ENCODE measurements at regions not wholly inside any gene's neighbourhood (a gene's known extent, or its start where the extent isn't known, plus 50 kb on each side); places are given as distances from the start of the nearest gene placed in this dataset.

- Histone ChIP-seq H2AFZ (ENCODE audit: low read length) (no peak overlapping the region), H3K9me3 (ENCODE audit: control insufficient read depth, insufficient read depth, low read depth, low read length) (no peaks in the 10 kb centered on the region), H3K4me3 (replicated peaks in 1 of 4; ENCODE audit: control extremely low read depth in 1 of 4, insufficient read depth in 1 of 4, low read depth in 3 of 4, low read length in 4 of 4) (no peak overlapping the region), H3K9ac (ENCODE audit: insufficient read depth, low read length) (no peak overlapping the region), H3K27ac (ENCODE audit: insufficient read depth, low read length) (no peak overlapping the region), H3K79me2 (ENCODE audit: control insufficient read depth, insufficient read depth, low read length) (no peaks in the 10 kb centered on the region), H3K4me2 (ENCODE audit: extremely low read depth, insufficient read depth, low read length) (no peak overlapping the region), H3K36me3 (ENCODE audit: control insufficient read depth, insufficient read depth, low read length) (no peaks in the 10 kb centered on the region), H4K20me1 (ENCODE audit: control insufficient read depth, extremely low read depth, insufficient read depth, low read length) (no peaks in the 10 kb centered on the region), H3K4me1 (ENCODE audit: control insufficient read depth, extremely low read depth, insufficient read depth, low read length) (no peaks in the 10 kb centered on the region), H3K27me3 (ENCODE audit: control insufficient read depth, insufficient read depth, low read length) (no peaks in the 10 kb centered on the region)
- TF ChIP-seq EZH2 (IDR thresholded peaks at IDR 0.05; ENCODE audit: low read length, missing control alignments): no peak
- TF ChIP-seq, protein P1, sequence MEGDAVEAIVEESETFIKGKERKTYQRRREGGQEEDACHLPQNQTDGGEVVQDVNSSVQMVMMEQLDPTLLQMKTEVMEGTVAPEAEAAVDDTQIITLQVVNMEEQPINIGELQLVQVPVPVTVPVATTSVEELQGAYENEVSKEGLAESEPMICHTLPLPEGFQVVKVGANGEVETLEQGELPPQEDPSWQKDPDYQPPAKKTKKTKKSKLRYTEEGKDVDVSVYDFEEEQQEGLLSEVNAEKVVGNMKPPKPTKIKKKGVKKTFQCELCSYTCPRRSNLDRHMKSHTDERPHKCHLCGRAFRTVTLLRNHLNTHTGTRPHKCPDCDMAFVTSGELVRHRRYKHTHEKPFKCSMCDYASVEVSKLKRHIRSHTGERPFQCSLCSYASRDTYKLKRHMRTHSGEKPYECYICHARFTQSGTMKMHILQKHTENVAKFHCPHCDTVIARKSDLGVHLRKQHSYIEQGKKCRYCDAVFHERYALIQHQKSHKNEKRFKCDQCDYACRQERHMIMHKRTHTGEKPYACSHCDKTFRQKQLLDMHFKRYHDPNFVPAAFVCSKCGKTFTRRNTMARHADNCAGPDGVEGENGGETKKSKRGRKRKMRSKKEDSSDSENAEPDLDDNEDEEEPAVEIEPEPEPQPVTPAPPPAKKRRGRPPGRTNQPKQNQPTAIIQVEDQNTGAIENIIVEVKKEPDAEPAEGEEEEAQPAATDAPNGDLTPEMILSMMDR (conservative IDR thresholded peaks at IDR 0.05 in 1 of 2, IDR thresholded peaks at IDR 0.05 in 1 of 2; ENCODE audit: low read depth in 1 of 2, low read length in 2 of 2): no peak
- DNase-seq (ENCODE audit: low read depth in 2 of 2): no peak
Measured at GRCh38 chr6:23418095-23418494, 707.9 kb upstream of the NRSN1 start.

DNA sequence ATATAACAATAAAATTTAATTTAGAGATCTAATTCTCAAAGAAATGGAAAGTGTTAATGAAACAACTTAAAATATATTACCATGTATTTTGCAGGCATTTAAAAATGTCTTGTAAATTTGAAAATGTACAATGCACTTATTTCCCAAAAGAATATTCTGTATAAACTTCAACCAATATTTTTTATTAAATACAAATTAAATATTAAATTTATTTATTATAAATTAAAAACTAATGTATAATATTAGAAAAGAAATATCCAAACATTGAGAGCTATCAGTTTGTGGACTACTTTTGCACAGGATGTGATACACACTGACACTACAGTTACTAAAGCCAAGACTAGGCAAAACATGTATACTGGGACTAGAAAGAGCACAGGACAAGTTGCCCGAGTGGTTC, 707.0 kb upstream of the NRSN1 start:
- no peaks in the 10 kb centered on the region for H3K36me3 ChIP-seq (ENCODE audit: control insufficient read depth, insufficient read depth, low read length)
- no peak overlapping the region for H3K4me2 ChIP-seq (ENCODE audit: extremely low read depth, insufficient read depth, low read length)
- no peak overlapping the region for H3K27ac ChIP-seq (ENCODE audit: insufficient read depth, low read length)
- H3K4me3 ChIP-seq (replicated peaks in 1 of 4; ENCODE audit: control extremely low read depth in 1 of 4, insufficient read depth in 1 of 4, low read depth in 3 of 4, low read length in 4 of 4): no peak overlapping the region
- H3K9ac ChIP-seq (ENCODE audit: insufficient read depth, low read length): no peak overlapping the region
- H3K9me3 ChIP-seq (ENCODE audit: control insufficient read depth, insufficient read depth, low read depth, low read length): no peaks in the 10 kb centered on the region
- no peaks in the 10 kb centered on the region for H3K79me2 ChIP-seq (ENCODE audit: control insufficient read depth, insufficient read depth, low read length)
- H3K27me3 ChIP-seq (ENCODE audit: control insufficient read depth, insufficient read depth, low read length): no peaks in the 10 kb centered on the region
- no peaks in the 10 kb centered on the region for H4K20me1 ChIP-seq (ENCODE audit: control insufficient read depth, extremely low read depth, insufficient read depth, low read length)
- no peak for TF ChIP-seq EZH2 (IDR thresholded peaks at IDR 0.05; ENCODE audit: low read length, missing control alignments)
- TF ChIP-seq, protein P1 (conservative IDR thresholded peaks at IDR 0.05 in 1 of 2, IDR thresholded peaks at IDR 0.05 in 1 of 2; ENCODE audit: low read depth in 1 of 2, low read length in 2 of 2): no peak
- no peak overlapping the region for H2AFZ ChIP-seq (ENCODE audit: low read length)
- H3K4me1 ChIP-seq (ENCODE audit: control insufficient read depth, extremely low read depth, insufficient read depth, low read length): no peaks in the 10 kb centered on the region
- DNase-seq (ENCODE audit: low read depth in 2 of 2): no peak

DNA sequence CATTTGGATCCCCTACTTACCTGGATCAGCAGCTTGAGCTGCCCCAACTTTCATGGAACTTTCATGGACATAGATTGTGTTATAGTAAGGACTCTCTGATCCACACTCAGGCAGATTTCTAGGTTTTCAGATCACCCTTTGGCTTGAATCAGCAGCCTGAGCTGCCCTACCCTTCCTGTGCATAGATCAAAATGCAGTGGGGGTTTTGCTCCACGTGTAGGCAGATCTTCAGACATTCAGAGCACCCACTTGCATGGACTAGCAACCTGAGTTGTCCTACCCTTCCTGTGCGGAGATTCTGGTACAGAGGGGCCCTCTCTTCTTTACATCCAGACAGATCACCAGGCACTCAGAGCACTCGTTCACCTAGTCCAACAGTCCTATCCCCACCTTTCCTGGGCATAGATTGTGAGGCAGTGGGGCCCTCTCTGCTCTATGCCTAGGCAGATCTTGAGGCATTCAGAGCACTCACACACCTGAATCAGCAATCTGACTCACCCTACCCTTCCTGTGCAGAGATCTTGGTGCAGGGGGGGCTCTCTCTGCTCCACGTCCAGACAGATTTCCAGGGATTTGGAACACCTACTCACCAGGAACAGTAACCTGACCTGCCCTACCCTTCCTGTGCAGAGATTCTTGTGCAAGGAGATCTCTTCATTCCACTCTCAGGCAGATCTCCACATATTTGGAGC, 705.2 kb upstream of the NRSN1 start:
- Histone ChIP-seq H4K20me1 (ENCODE audit: control insufficient read depth, extremely low read depth, insufficient read depth, low read length) (no peaks in the 10 kb centered on the region), H2AFZ (ENCODE audit: low read length) (no peak overlapping the region), H3K79me2 (ENCODE audit: control insufficient read depth, insufficient read depth, low read length) (no peaks in the 10 kb centered on the region), H3K4me1 (ENCODE audit: control insufficient read depth, extremely low read depth, insufficient read depth, low read length) (no peaks in the 10 kb centered on the region), H3K27ac (ENCODE audit: insufficient read depth, low read length) (no peak overlapping the region), H3K27me3 (ENCODE audit: control insufficient read depth, insufficient read depth, low read length) (no peaks in the 10 kb centered on the region), H3K9me3 (ENCODE audit: control insufficient read depth, insufficient read depth, low read depth, low read length) (no peaks in the 10 kb centered on the region), H3K4me3 (replicated peaks in 1 of 4; ENCODE audit: control extremely low read depth in 1 of 4, insufficient read depth in 1 of 4, low read depth in 3 of 4, low read length in 4 of 4) (no peak overlapping the region), H3K36me3 (ENCODE audit: control insufficient read depth, insufficient read depth, low read length) (no peaks in the 10 kb centered on the region), H3K9ac (ENCODE audit: insufficient read depth, low read length) (no peak overlapping the region), H3K4me2 (ENCODE audit: extremely low read depth, insufficient read depth, low read length) (no peak overlapping the region)
- no peak for DNase-seq (ENCODE audit: low read depth in 2 of 2)
- TF ChIP-seq, protein P1 (conservative IDR thresholded peaks at IDR 0.05 in 1 of 2, IDR thresholded peaks at IDR 0.05 in 1 of 2; ENCODE audit: low read depth in 1 of 2, low read length in 2 of 2): no peak
- TF ChIP-seq EZH2 (IDR thresholded peaks at IDR 0.05; ENCODE audit: low read length, missing control alignments): no peak
